WTC11 (cell line): ENCODE measurements at regions not wholly inside any gene's neighbourhood (a gene's known extent, or its start where the extent isn't known, plus 50 kb on each side); places are given as distances from the start of the nearest gene placed in this dataset.
"Not testable (repeated sequence)": the region's sequence is repeated elsewhere in the genome, so short reads cannot be mapped to it uniquely, and the experiment has no call there.

Source experiments
- ATAC-seq: fragments of 200-7000 bp; cut with Tn5 transposase; 2 replicates; pipeline ENCODE4 v1.10.0; 2021; ENCODE audit warnings: mild to moderate bottlenecking, moderate library complexity
- CTCF ChIA-PET: fragments of 300-600 bp; sonication (Branson Sonifier 250); formaldehyde crosslinking; loops from one replicate; lab custom pipeline; 2021; ENCODE audit warnings: antibody characterized with exemption; lab: Charles Lee
- POLR2A ChIA-PET: fragments of 350-600 bp; sonication (Branson Sonifier 250); formaldehyde crosslinking; loops from one replicate; lab custom pipeline; 2021; ENCODE audit warnings: antibody characterized with exemption; lab: Charles Lee
- DNase-seq: peaks from one replicate; pipeline ENCODE4 v3.0.0; 2021; ENCODE audit warnings: low spot score
- H3K27ac Mint-ChIP-seq: 2 replicates; pipeline ENCODE4 v1.8.0; 2021; ENCODE audit warnings: mixed read lengths
- H3K27me3 Mint-ChIP-seq: 2 replicates; pipeline ENCODE4 v1.8.0; 2021; ENCODE audit warnings: low read depth, mild to moderate bottlenecking, moderate library complexity, mixed read lengths
- H3K36me3 Mint-ChIP-seq: 2 replicates; pipeline ENCODE4 v1.8.0; 2021; ENCODE audit warnings: mixed read lengths
- H3K4me1 Mint-ChIP-seq: 2 replicates; pipeline ENCODE4 v1.8.0; 2022; ENCODE audit warnings: mixed read lengths
- H3K4me3 Mint-ChIP-seq: 2 replicates; pipeline ENCODE4 v1.8.0; 2021; ENCODE audit warnings: mild to moderate bottlenecking, moderate library complexity, mixed read lengths
- H3K9me3 Mint-ChIP-seq: 2 replicates; pipeline ENCODE4 v1.8.0; 2021; ENCODE audit warnings: mixed read lengths
- AFF4 ChIP-seq: sonication (generic); formaldehyde crosslinking; IDR thresholded peaks from 2 replicates; pipeline ENCODE4 v1.8.1; 2023; ENCODE audit warnings: mild to moderate bottlenecking, missing genetic modification reagents, borderline replicate concordance
- ATF1 ChIP-seq: sonication (generic); formaldehyde crosslinking; IDR thresholded peaks from 2 replicates; pipeline ENCODE4 v1.8.1; 2023; ENCODE audit warnings: mild to moderate bottlenecking, moderate library complexity, missing genetic modification reagents
- ESRRA ChIP-seq: sonication (generic); formaldehyde crosslinking; IDR thresholded peaks from 2 replicates; pipeline ENCODE4 v1.8.1; 2022; ENCODE audit warnings: mild to moderate bottlenecking, missing genetic modification reagents, borderline replicate concordance
- FOXJ3 ChIP-seq: sonication (generic); formaldehyde crosslinking; IDR thresholded peaks from 2 replicates; pipeline ENCODE4 v1.9.0; 2021; ENCODE audit warnings: missing genetic modification reagents, mild to moderate bottlenecking, borderline replicate concordance
- FOXP1 ChIP-seq: sonication (generic); formaldehyde crosslinking; IDR thresholded peaks from 2 replicates; pipeline ENCODE4 v1.8.0; 2022; ENCODE audit warnings: missing genetic modification reagents, mild to moderate bottlenecking, moderate library complexity, borderline replicate concordance
- GABPB1 ChIP-seq: sonication (generic); formaldehyde crosslinking; IDR thresholded peaks from 2 replicates; pipeline ENCODE4 v1.8.1; 2023; ENCODE audit warnings: mild to moderate bottlenecking, missing genetic modification reagents
- GRHL2 ChIP-seq: fragments of 250-450 bp; sonication (Bioruptor Pico); IDR thresholded peaks from 2 replicates; pipeline ENCODE4 v1.8.0; 2022; ENCODE audit warnings: mild to moderate bottlenecking, moderate library complexity; ENCODE audit not compliant: insufficient replicate concordance, severe bottlenecking
- GTF2I ChIP-seq: fragments of 250-450 bp; sonication (Bioruptor Pico); conservative IDR thresholded peaks from 2 replicates; pipeline ENCODE4 v1.4.0; 2021; ENCODE audit warnings: mild to moderate bottlenecking
- HMGA2 ChIP-seq: fragments of 250-450 bp; sonication (Bioruptor Pico); IDR thresholded peaks from 2 replicates; pipeline ENCODE4 v1.4.0; 2021; ENCODE audit warnings: mild to moderate bottlenecking, moderate library complexity
- IRF2 ChIP-seq: sonication (generic); formaldehyde crosslinking; IDR thresholded peaks from 2 replicates; pipeline ENCODE4 v1.8.0; 2022; ENCODE audit warnings: low read depth, missing genetic modification reagents, borderline replicate concordance
- NFYB ChIP-seq: sonication (generic); formaldehyde crosslinking; conservative IDR thresholded peaks from 2 replicates; pipeline ENCODE4 v1.8.0; 2022; ENCODE audit warnings: low read depth, missing genetic modification reagents
- OVOL2 ChIP-seq: fragments of 250-450 bp; sonication (Bioruptor Pico); IDR thresholded peaks from 2 replicates; pipeline ENCODE4 v1.9.0; 2021; ENCODE audit warnings: mild to moderate bottlenecking, borderline replicate concordance
- SMAD4 ChIP-seq: sonication (generic); formaldehyde crosslinking; IDR thresholded peaks from 2 replicates; pipeline ENCODE4 v1.8.0; 2022; ENCODE audit warnings: mild to moderate bottlenecking, missing genetic modification reagents
- USF1 ChIP-seq: sonication (generic); formaldehyde crosslinking; IDR thresholded peaks from 2 replicates; pipeline ENCODE4 v1.8.0; 2022; ENCODE audit warnings: mild to moderate bottlenecking, missing genetic modification reagents
- ZBTB21 ChIP-seq: sonication (generic); formaldehyde crosslinking; IDR thresholded peaks from 2 replicates; pipeline ENCODE4 v1.8.1; 2023; ENCODE audit warnings: mild to moderate bottlenecking, missing genetic modification reagents, borderline replicate concordance
- ZNF263 ChIP-seq: sonication (generic); formaldehyde crosslinking; IDR thresholded peaks from 2 replicates; pipeline ENCODE4 v1.8.1; 2022; ENCODE audit warnings: low read depth, mild to moderate bottlenecking, moderate library complexity, missing genetic modification reagents
- ZNF396 ChIP-seq: fragments of 250-450 bp; sonication (Bioruptor Pico); IDR thresholded peaks from 2 replicates; pipeline ENCODE4 v1.8.0; 2021; ENCODE audit warnings: mild to moderate bottlenecking, moderate library complexity, borderline replicate concordance
- TF ChIP-seq, protein P1 (sequence below): sonication (generic); formaldehyde crosslinking; IDR thresholded peaks from 2 replicates; pipeline ENCODE4 v1.8.1; 2023; ENCODE audit warnings: mild to moderate bottlenecking, missing genetic modification reagents
- TF ChIP-seq, protein P2 (sequence below): fragments of 250-450 bp; sonication (Bioruptor Pico); IDR thresholded peaks from 2 replicates; pipeline ENCODE4 v1.9.0; 2021; ENCODE audit warnings: mild to moderate bottlenecking, borderline replicate concordance
- TF ChIP-seq, protein P3 (sequence below): sonication (generic); formaldehyde crosslinking; IDR thresholded peaks from 2 replicates; pipeline ENCODE4 v1.8.1; 2023; ENCODE audit warnings: mild to moderate bottlenecking, missing genetic modification reagents, moderate library complexity

DNA sequence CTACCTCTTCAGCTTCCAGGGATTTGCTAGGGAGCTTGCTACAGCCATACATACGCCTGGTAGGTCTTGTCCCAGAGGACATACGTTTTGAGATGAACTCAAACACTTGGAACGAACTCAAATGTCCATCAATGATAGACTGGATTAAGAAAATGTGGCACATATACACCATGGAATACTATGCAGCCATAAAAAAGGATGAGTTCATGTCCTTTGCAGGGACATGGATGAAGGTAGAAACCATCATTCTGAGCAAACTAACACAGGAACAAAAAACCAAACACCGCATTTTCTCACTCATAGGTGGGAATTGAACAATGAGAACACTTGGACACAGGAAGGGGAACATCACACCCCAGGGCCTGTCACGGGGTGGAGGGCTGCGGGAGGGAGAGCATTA, 68.6 kb upstream of the SGK1 start:
- H3K27me3 Mint-ChIP-seq, H3K27ac Mint-ChIP-seq, DNase-seq, H3K36me3 Mint-ChIP-seq, H3K4me3 Mint-ChIP-seq, ATAC-seq, POLR2A ChIA-PET, H3K4me1 Mint-ChIP-seq: not testable (repeated sequence)
- H3K9me3 Mint-ChIP-seq = peaks cover 11% of the 10 kb centered on the region; the same call in 1 of the 2 replicates
- CTCF ChIA-PET = interaction anchor here (0.7 kb wide), 1 partner anchor 255 kb away, joined by 3 read pairs; no protein-coding TSS in a partner anchor

DNA sequence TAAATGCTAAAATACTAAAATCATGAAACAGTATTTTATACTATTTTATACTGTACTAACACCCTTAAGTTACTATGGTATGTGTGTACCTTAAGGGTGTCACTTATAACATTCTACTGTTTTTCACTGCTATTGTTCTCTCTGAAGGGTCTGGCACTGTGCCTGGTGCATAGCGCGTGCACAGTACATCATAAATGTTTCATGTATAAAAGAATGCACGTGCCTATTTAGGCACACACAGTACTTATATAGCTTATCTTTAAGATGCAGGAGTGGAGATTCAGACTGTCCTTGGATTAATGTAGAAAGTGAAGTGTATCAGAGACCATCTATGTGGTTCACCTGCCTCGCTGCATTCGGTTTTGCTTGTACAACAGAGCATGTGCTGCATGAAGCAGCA, 64.0 kb upstream of the SGK1 start:
- ATAC-seq = no peak
- Mint-ChIP-seq H3K9me3 (peaks cover 13% of the 10 kb centered on the region), H3K4me1 (peaks cover 21% of the 10 kb centered on the region), H3K4me3 (no peak overlapping the region), H3K27ac (no peak overlapping the region), H3K36me3 (peaks cover 4% of the 10 kb centered on the region), H3K27me3 (no peaks in the 10 kb centered on the region)
- ChIA-PET POLR2A (interaction anchor here (0.6 kb wide), 1 partner anchor 330 kb away, joined by 4 read pairs; no protein-coding TSS in a partner anchor), CTCF (no interaction called here)
- no peak for TF ChIP-seq OVOL2
- TF ChIP-seq, protein P1, sequence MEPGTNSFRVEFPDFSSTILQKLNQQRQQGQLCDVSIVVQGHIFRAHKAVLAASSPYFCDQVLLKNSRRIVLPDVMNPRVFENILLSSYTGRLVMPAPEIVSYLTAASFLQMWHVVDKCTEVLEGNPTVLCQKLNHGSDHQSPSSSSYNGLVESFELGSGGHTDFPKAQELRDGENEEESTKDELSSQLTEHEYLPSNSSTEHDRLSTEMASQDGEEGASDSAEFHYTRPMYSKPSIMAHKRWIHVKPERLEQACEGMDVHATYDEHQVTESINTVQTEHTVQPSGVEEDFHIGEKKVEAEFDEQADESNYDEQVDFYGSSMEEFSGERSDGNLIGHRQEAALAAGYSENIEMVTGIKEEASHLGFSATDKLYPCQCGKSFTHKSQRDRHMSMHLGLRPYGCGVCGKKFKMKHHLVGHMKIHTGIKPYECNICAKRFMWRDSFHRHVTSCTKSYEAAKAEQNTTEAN = no peak
- TF ChIP-seq GABPB1 (CRISPR knock-in tag) = no peak
- TF ChIP-seq, protein P2, sequence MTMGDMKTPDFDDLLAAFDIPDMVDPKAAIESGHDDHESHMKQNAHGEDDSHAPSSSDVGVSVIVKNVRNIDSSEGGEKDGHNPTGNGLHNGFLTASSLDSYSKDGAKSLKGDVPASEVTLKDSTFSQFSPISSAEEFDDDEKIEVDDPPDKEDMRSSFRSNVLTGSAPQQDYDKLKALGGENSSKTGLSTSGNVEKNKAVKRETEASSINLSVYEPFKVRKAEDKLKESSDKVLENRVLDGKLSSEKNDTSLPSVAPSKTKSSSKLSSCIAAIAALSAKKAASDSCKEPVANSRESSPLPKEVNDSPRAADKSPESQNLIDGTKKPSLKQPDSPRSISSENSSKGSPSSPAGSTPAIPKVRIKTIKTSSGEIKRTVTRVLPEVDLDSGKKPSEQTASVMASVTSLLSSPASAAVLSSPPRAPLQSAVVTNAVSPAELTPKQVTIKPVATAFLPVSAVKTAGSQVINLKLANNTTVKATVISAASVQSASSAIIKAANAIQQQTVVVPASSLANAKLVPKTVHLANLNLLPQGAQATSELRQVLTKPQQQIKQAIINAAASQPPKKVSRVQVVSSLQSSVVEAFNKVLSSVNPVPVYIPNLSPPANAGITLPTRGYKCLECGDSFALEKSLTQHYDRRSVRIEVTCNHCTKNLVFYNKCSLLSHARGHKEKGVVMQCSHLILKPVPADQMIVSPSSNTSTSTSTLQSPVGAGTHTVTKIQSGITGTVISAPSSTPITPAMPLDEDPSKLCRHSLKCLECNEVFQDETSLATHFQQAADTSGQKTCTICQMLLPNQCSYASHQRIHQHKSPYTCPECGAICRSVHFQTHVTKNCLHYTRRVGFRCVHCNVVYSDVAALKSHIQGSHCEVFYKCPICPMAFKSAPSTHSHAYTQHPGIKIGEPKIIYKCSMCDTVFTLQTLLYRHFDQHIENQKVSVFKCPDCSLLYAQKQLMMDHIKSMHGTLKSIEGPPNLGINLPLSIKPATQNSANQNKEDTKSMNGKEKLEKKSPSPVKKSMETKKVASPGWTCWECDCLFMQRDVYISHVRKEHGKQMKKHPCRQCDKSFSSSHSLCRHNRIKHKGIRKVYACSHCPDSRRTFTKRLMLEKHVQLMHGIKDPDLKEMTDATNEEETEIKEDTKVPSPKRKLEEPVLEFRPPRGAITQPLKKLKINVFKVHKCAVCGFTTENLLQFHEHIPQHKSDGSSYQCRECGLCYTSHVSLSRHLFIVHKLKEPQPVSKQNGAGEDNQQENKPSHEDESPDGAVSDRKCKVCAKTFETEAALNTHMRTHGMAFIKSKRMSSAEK (CRISPR knock-in tag) = no peak
- no peak for TF ChIP-seq HMGA2
- TF ChIP-seq FOXP1 (CRISPR knock-in tag) = no peak
- TF ChIP-seq GTF2I = no peak
- no peak for TF ChIP-seq ZNF396 (CRISPR knock-in tag)
- TF ChIP-seq SMAD4 (CRISPR knock-in tag) = no peak
- TF ChIP-seq ATF1 (CRISPR knock-in tag) = no peak
- no peak for TF ChIP-seq ESRRA (CRISPR knock-in tag)
- no peak for TF ChIP-seq AFF4
- TF ChIP-seq, protein P3, sequence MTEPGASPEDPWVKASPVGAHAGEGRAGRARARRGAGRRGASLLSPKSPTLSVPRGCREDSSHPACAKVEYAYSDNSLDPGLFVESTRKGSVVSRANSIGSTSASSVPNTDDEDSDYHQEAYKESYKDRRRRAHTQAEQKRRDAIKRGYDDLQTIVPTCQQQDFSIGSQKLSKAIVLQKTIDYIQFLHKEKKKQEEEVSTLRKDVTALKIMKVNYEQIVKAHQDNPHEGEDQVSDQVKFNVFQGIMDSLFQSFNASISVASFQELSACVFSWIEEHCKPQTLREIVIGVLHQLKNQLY (CRISPR knock-in tag) = no peak
- DNase-seq = no peak

DNA sequence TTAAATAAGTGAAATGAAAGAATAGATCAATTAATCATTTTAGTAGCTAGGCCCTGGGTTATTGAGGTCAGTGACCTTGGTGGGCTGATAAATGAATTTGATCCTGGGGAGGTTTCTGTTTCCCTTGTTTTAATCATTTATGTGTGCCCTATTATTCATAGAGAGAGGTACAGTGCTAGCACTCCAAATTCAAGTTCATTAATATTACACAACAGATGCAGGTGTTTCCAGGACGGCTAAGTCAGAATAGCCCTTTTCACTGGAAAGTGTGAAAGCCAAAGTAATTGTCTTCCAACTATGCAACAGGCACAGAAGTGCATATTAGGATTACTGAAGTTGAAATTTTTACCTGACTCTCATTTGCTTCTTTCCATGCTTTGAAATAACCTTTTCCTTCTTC, 61.7 kb upstream of the SGK1 start:
- peaks cover 4% of the 10 kb centered on the region for H3K36me3 Mint-ChIP-seq
- DNase-seq = no peak
- H3K27ac Mint-ChIP-seq = peak overlapping the region; percentile 26; the same call in 1 of the 2 replicates
- no peaks in the 10 kb centered on the region for H3K27me3 Mint-ChIP-seq
- ChIA-PET CTCF (no interaction called here), POLR2A (no interaction called here)
- ATAC-seq = no peak
- 0 out of 2 replicates have a peak overlapping the region, but pooled peaks have one; percentile 4 for H3K4me3 Mint-ChIP-seq
- H3K9me3 Mint-ChIP-seq = peaks cover 13% of the 10 kb centered on the region
- H3K4me1 Mint-ChIP-seq = peaks cover 21% of the 10 kb centered on the region
- TF ChIP-seq IRF2 (no peak), USF1 (no peak), ESRRA (CRISPR knock-in tag) (no peak), GRHL2 (CRISPR knock-in tag) (no peak), GTF2I (no peak), ZBTB21 (CRISPR knock-in tag) (no peak), ZNF263 (CRISPR knock-in tag) (no peak), FOXJ3 (CRISPR knock-in tag) (no peak), NFYB (CRISPR knock-in tag) (no peak)
